ENCODE measurements at regions not wholly inside any gene's neighbourhood (a gene's known extent, or its start where the extent isn't known, plus 50 kb on each side); places are given as distances from the start of the nearest gene placed in this dataset.

DNA sequence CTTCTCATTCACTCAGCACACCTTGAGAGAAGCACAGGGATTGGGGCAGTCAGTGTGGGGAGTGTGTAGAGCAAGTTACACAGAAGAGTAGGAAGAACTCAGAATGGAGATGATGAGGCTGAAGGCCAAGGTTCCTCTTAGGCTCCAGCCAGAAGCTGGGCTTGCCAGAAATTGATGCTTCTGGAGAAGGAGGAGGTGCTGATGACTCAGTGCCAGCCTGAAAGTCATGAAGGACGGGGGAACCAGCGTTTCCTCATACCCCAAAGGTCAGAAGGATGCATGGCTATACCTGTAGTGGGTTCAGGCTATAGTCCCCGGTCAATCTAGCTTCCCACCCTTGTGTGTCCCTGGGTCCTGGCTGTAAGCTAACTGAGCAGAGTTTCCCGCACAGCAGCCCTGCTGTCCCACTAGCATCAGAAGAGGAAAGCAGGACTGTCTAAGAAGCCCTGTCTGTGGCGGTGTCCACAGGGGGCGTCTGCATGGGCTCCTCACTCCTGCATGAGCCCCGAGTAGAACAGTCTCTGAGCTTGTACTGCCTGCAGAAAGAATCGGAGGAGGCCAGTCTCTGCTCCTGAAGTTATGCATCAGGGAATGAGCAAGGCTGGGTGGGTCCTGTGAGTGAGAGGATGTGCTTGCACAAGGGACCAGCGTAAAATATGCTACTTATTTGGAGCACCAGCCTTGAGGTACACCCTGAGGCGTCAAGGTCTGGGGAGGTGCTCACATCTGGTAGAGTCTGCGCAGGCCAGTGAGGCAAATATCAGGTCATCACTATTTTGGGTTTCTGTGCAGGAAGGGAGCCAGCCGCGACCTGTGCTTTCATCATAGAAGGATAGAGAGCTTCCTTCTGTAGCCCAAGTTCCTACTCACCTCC, 148.5 kb downstream of the MRPL14 start:
- Histone ChIP-seq H3K4me1 (ENCODE audit: control insufficient read depth, low read depth, low read length) (no peaks in the 10 kb centered on the region), H3K9me3 (ENCODE audit: control insufficient read depth, low read depth, low read length) (no peaks in the 10 kb centered on the region), H3K4me3 (ENCODE audit: low read length) (no peak overlapping the region), H3K27me3 (ENCODE audit: control insufficient read depth, insufficient read depth, low read length) (no peaks in the 10 kb centered on the region), H3K36me3 (ENCODE audit: control insufficient read depth, low read depth, low read length) (no peaks in the 10 kb centered on the region), H3K9ac (ENCODE audit: low read length) (no peak overlapping the region), H3K27ac (ENCODE audit: low read length) (no peak overlapping the region)

GRCh38 chr6:43977404-43978111, 149.7 kb downstream of the MRPL14 start:
- Histone ChIP-seq H3K27ac (ENCODE audit: low read length) (no peak overlapping the region), H3K9ac (ENCODE audit: low read length) (no peak overlapping the region), H3K4me1 (ENCODE audit: control insufficient read depth, low read depth, low read length) (no peaks in the 10 kb centered on the region), H3K4me3 (ENCODE audit: low read length) (no peak overlapping the region), H3K9me3 (ENCODE audit: control insufficient read depth, low read depth, low read length) (no peaks in the 10 kb centered on the region), H3K27me3 (ENCODE audit: control insufficient read depth, insufficient read depth, low read length) (no peaks in the 10 kb centered on the region), H3K36me3 (ENCODE audit: control insufficient read depth, low read depth, low read length) (no peaks in the 10 kb centered on the region)

GRCh38 chr6:43976706-43977403, 150.4 kb downstream of the MRPL14 start:
- Histone ChIP-seq H3K27me3 (ENCODE audit: control insufficient read depth, insufficient read depth, low read length) (no peaks in the 10 kb centered on the region), H3K9ac (ENCODE audit: low read length) (no peak overlapping the region), H3K4me1 (ENCODE audit: control insufficient read depth, low read depth, low read length) (no peaks in the 10 kb centered on the region), H3K36me3 (ENCODE audit: control insufficient read depth, low read depth, low read length) (no peaks in the 10 kb centered on the region), H3K9me3 (ENCODE audit: control insufficient read depth, low read depth, low read length) (no peaks in the 10 kb centered on the region), H3K27ac (ENCODE audit: low read length) (no peak overlapping the region), H3K4me3 (ENCODE audit: low read length) (no peak overlapping the region)

- Histone ChIP-seq H3K36me3 (ENCODE audit: control insufficient read depth, low read depth, low read length) (no peaks in the 10 kb centered on the region), H3K27me3 (ENCODE audit: control insufficient read depth, insufficient read depth, low read length) (no peaks in the 10 kb centered on the region), H3K9me3 (ENCODE audit: control insufficient read depth, low read depth, low read length) (no peaks in the 10 kb centered on the region), H3K9ac (ENCODE audit: low read length) (no peak overlapping the region), H3K27ac (ENCODE audit: low read length) (no peak overlapping the region), H3K4me3 (ENCODE audit: low read length) (no peak overlapping the region), H3K4me1 (ENCODE audit: control insufficient read depth, low read depth, low read length) (no peaks in the 10 kb centered on the region)
Observed at GRCh38 chr6:43974643-43975230, 152.5 kb downstream of the MRPL14 start.

DNA sequence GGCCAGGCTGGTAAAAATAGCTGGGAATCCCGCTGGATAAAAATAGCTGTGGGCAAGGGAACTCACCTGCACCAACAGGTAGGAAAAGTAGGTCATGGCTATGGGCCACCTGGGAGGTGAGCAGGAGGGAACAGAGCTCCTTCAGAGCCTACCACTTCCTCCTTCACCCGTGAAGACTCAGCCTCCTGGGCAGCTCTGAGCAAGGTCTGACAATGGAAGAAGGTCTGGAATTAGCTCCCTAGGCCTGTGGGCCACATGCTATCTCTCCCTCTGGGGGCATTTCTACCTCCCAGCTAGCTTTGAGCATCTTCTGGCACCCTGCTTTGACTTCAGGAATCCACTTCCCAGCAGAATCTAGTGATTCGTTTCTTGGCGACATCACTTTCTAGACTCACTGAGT, 153.9 kb downstream of the MRPL14 start:
- H3K27me3 ChIP-seq (ENCODE audit: control insufficient read depth, insufficient read depth, low read length) = no peaks in the 10 kb centered on the region
- H3K36me3 ChIP-seq (ENCODE audit: control insufficient read depth, low read depth, low read length) = no peaks in the 10 kb centered on the region
- no peak overlapping the region for H3K9ac ChIP-seq (ENCODE audit: low read length)
- H3K27ac ChIP-seq (ENCODE audit: low read length) = no peak overlapping the region
- peaks cover 4% of the 10 kb centered on the region for H3K4me1 ChIP-seq (ENCODE audit: control insufficient read depth, low read depth, low read length)
- H3K4me3 ChIP-seq (ENCODE audit: low read length) = no peak overlapping the region
- H3K9me3 ChIP-seq (ENCODE audit: control insufficient read depth, low read depth, low read length) = no peaks in the 10 kb centered on the region

DNA sequence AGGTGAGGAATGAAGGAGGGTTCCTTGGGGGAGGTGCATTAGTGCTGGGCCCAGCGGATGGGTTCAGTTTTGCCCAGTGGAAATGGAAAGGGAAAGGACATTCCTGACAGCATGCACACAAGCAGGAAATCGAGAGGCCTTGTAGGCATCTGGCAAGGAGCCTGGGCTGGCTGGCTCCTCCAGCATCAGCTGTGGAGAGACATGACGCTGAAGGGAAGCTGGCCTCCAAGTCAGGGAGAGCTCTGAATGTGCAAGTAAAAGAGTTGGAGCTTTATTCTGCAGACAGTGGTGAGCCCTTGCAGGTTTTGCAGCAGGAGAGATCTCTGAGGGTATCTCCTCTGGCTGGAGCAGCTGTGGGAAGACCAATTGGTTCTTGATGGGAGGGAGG, 154.3 kb downstream of the MRPL14 start:
- H3K36me3 ChIP-seq (ENCODE audit: control insufficient read depth, low read depth, low read length) = no peaks in the 10 kb centered on the region
- peaks cover 8% of the 10 kb centered on the region for H3K4me1 ChIP-seq (ENCODE audit: control insufficient read depth, low read depth, low read length)
- H3K27ac ChIP-seq (ENCODE audit: low read length) = no peak overlapping the region
- H3K9ac ChIP-seq (ENCODE audit: low read length) = no peak overlapping the region
- H3K9me3 ChIP-seq (ENCODE audit: control insufficient read depth, low read depth, low read length) = no peaks in the 10 kb centered on the region
- no peaks in the 10 kb centered on the region for H3K27me3 ChIP-seq (ENCODE audit: control insufficient read depth, insufficient read depth, low read length)
- no peak overlapping the region for H3K4me3 ChIP-seq (ENCODE audit: low read length)

- Histone ChIP-seq H3K27ac (ENCODE audit: low read length) (no peak overlapping the region), H3K4me3 (ENCODE audit: low read length) (no peak overlapping the region), H3K9ac (ENCODE audit: low read length) (no peak overlapping the region), H3K36me3 (ENCODE audit: control insufficient read depth, low read depth, low read length) (no peaks in the 10 kb centered on the region), H3K9me3 (ENCODE audit: control insufficient read depth, low read depth, low read length) (no peaks in the 10 kb centered on the region), H3K4me1 (ENCODE audit: control insufficient read depth, low read depth, low read length) (peaks cover 8% of the 10 kb centered on the region), H3K27me3 (ENCODE audit: control insufficient read depth, insufficient read depth, low read length) (no peaks in the 10 kb centered on the region)
Observed at GRCh38 chr6:43972179-43972912, 154.9 kb downstream of the MRPL14 start.

DNA sequence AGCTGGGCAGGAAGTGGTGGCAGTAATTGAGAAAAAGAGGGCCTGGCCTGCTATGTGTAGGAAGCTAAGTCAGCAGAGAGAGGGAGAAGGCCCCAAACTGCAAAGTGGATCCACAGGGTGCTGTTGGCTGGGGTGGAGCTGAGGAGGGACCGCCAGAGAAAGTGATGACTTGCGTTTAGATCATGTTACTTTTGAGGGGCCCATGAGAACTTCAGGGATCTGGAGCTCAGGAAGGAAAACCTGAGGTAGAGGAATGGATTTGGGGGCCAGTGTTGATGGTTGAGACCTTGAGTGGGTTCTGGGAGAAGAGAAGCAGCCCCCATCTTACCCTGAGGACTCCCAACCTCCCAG, 155.5 kb downstream of the MRPL14 start:
- Histone ChIP-seq H3K36me3 (ENCODE audit: control insufficient read depth, low read depth, low read length) (no peaks in the 10 kb centered on the region), H3K27me3 (ENCODE audit: control insufficient read depth, insufficient read depth, low read length) (no peaks in the 10 kb centered on the region), H3K9ac (ENCODE audit: low read length) (no peak overlapping the region), H3K4me3 (ENCODE audit: low read length) (no peak overlapping the region), H3K27ac (ENCODE audit: low read length) (no peak overlapping the region), H3K9me3 (ENCODE audit: control insufficient read depth, low read depth, low read length) (no peaks in the 10 kb centered on the region), H3K4me1 (ENCODE audit: control insufficient read depth, low read depth, low read length) (peaks cover 8% of the 10 kb centered on the region)

GRCh38 chr6:43970913-43971775, 156.1 kb downstream of the MRPL14 start:
- Histone ChIP-seq H3K27ac (ENCODE audit: low read length) (no peak overlapping the region), H3K4me1 (ENCODE audit: control insufficient read depth, low read depth, low read length) (peaks cover 8% of the 10 kb centered on the region), H3K36me3 (ENCODE audit: control insufficient read depth, low read depth, low read length) (no peaks in the 10 kb centered on the region), H3K4me3 (ENCODE audit: low read length) (no peak overlapping the region), H3K9ac (ENCODE audit: low read length) (no peak overlapping the region), H3K9me3 (ENCODE audit: control insufficient read depth, low read depth, low read length) (no peaks in the 10 kb centered on the region), H3K27me3 (ENCODE audit: control insufficient read depth, insufficient read depth, low read length) (no peaks in the 10 kb centered on the region)

DNA sequence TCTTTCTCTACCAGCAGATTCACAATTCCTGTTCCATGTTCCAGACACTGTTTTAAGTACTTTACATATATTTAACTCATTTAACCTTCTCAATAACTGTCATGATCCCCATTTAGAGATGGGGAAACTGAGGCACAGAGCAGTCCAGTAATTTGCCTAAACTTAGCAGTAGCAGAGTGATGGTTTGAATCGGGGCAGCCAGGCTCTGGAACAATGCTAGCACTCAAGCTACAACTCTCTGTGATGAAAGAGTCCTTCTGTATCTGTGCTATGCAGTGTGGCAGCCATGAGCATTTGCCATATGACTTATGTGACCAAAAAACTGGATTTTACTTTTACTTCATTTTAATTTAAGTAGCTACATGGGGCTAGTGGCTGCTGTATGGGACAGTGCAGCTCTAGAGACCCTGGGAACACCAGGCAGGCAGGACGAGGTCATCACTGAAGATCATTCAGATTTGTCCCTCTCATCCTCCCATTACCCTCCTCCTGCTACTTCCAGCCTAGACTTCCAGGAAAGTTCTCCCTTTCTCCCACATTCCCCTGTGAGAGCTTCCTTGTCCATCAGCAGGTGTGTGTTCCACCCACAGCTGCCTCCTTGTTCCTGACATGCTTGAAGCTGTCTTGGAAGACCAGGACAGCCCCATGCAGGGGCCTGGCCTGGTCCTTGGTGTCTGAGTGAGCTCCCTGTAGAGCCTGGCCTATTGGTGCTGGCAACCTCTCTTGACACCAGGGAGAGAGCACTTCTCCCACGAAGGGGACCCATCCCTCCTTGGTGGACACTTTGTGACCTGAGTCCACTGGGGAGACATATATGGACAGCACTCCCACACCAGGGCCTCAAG, 157.0 kb downstream of the MRPL14 start:
- H3K36me3 ChIP-seq (ENCODE audit: control insufficient read depth, low read depth, low read length) = no peaks in the 10 kb centered on the region
- H3K9me3 ChIP-seq (ENCODE audit: control insufficient read depth, low read depth, low read length) = no peaks in the 10 kb centered on the region
- H3K4me1 ChIP-seq (ENCODE audit: control insufficient read depth, low read depth, low read length) = peaks cover 14% of the 10 kb centered on the region
- H3K9ac ChIP-seq (ENCODE audit: low read length) = no peak overlapping the region
- no peak overlapping the region for H3K4me3 ChIP-seq (ENCODE audit: low read length)
- no peaks in the 10 kb centered on the region for H3K27me3 ChIP-seq (ENCODE audit: control insufficient read depth, insufficient read depth, low read length)
- no peak overlapping the region for H3K27ac ChIP-seq (ENCODE audit: low read length)
